CD4-positive, alpha-beta T cell (primary cell): ENCODE measurements at regions not wholly inside any gene's neighbourhood (a gene's known extent, or its start where the extent isn't known, plus 50 kb on each side); places are given as distances from the start of the nearest gene placed in this dataset.

Experiments used
- ATAC-seq: fragments of 200-7000 bp; cut with Tn5 transposase; one replicate; pipeline ENCODE4 v1.10.0; 2022; ENCODE audit warnings: mild to moderate bottlenecking; ENCODE audit not compliant: poor library complexity
- CTCF ChIA-PET: fragments of 350-600 bp; sonication (Branson Sonifier 250); formaldehyde crosslinking; loops from one replicate; lab custom pipeline; 2021; ENCODE audit warnings: antibody characterized with exemption, inconsistent platforms; lab: Charles Lee
- POLR2A ChIA-PET: fragments of 350-600 bp; sonication (Branson Sonifier 250); formaldehyde crosslinking; loops from one replicate; lab custom pipeline; 2021; ENCODE audit warnings: antibody characterized with exemption, inconsistent platforms; lab: Charles Lee
- DNase-seq, 14 experiments: peaks; one replicate each; pipeline ENCODE4 v3.0.0-alpha.2; 2013 to 2020; ENCODE audit warnings: mixed read lengths in 2 of 14
- H3K27ac ChIP-seq, 2 donors: one replicate each; pipeline versions ENCODE4 v1.5.1 to v1.7.0; 2013; ENCODE audit warnings: low read length in 2 of 2, low read depth in 1 of 2, mild to moderate bottlenecking in 1 of 2
- H3K27me3 ChIP-seq, 2 experiments: 1 replicate in 1 of 2; 2 replicates in 1 of 2; pipeline versions ENCODE4 v1.6.1 to v1.7.0; 2013; ENCODE audit warnings: low read length in 2 of 2, control low read depth in 1 of 2, mild to moderate bottlenecking in 1 of 2, moderate library complexity in 1 of 2; ENCODE audit not compliant: insufficient read depth in 2 of 2, control insufficient read depth in 1 of 2
- H3K36me3 ChIP-seq: one replicate; pipeline ENCODE4 v1.6.1; 2013; ENCODE audit warnings: low read length, control low read depth; ENCODE audit not compliant: insufficient read depth
- H3K4me1 ChIP-seq: one replicate; pipeline ENCODE4 v1.6.1; 2013; ENCODE audit warnings: low read length, control low read depth; ENCODE audit not compliant: insufficient read depth
- H3K4me3 ChIP-seq: one replicate; pipeline ENCODE4 v1.5.1; 2013; ENCODE audit warnings: mild to moderate bottlenecking, low read length, moderate library complexity
- H3K9me3 ChIP-seq, 2 experiments: 1 replicate in 1 of 2; 2 replicates in 1 of 2; pipeline versions ENCODE4 v1.6.1 to v1.7.0; 2013; ENCODE audit warnings: low read length in 2 of 2, mild to moderate bottlenecking in 2 of 2, control low read depth in 1 of 2, moderate library complexity in 1 of 2; ENCODE audit not compliant: control insufficient read depth in 1 of 2, insufficient read depth in 1 of 2
- H3K27ac Mint-ChIP-seq: one replicate; pipeline ENCODE4 v1.8.0; 2020; ENCODE audit warnings: mixed read lengths
- H3K27me3 Mint-ChIP-seq: one replicate; pipeline ENCODE4 v1.8.0; 2021; ENCODE audit warnings: mixed read lengths
- H3K36me3 Mint-ChIP-seq: one replicate; pipeline ENCODE4 v1.8.0; 2021; ENCODE audit warnings: low read depth, mixed read lengths
- H3K4me1 Mint-ChIP-seq: one replicate; pipeline ENCODE4 v1.8.0; 2021; ENCODE audit warnings: low read depth, mixed read lengths
- H3K4me3 Mint-ChIP-seq: one replicate; pipeline ENCODE4 v1.8.0; 2020; ENCODE audit warnings: mild to moderate bottlenecking, mixed read lengths
- H3K9me3 Mint-ChIP-seq: one replicate; pipeline ENCODE4 v1.8.0; 2020; ENCODE audit warnings: mixed read lengths
- CTCF ChIP-seq: fragments of 200-600 bp; IDR thresholded peaks from one replicate; pipeline ENCODE4 v1.8.0; 2022; ENCODE audit warnings: antibody characterized with exemption, mild to moderate bottlenecking
- intact Hi-C, 2 experiments: fragments of 100-400 bp; cut with DNase I in 1 of 2; cut with micrococcal nuclease in 1 of 2; formaldehyde crosslinking; loops; one replicate each; pipeline versions ENCODE4 v1.15.1 to v1.9.0; 2023 to 2025; cut with DNase I, micrococcal nuclease

GRCh38 chr10:3709456-3710060 is 75.5 kb downstream of the KLF6 start:
- no peaks in the 10 kb centered on the region for H3K27me3 ChIP-seq
- Mint-ChIP-seq H3K4me3 (no peak overlapping the region), H3K36me3 (no peaks in the 10 kb centered on the region), H3K9me3 (peaks cover 6% of the 10 kb centered on the region), H3K27ac (no peak overlapping the region), H3K4me1 (no peaks in the 10 kb centered on the region), H3K27me3 (no peaks in the 10 kb centered on the region)
- ATAC-seq (no peak), DNase-seq (no peak)
- intact Hi-C loops: no loop called here
- POLR2A ChIA-PET: interaction anchor here (1.2 kb wide), 1 partner anchor 76 kb away, joined by 4 read pairs; the partner anchor contains the start of gene KLF6
- H3K27ac ChIP-seq: no peak overlapping the region
- no peaks in the 10 kb centered on the region for H3K4me1 ChIP-seq
- no peaks in the 10 kb centered on the region for H3K36me3 ChIP-seq
- no peak for TF ChIP-seq CTCF
- CTCF ChIA-PET: no interaction called here
- peaks cover 0 to 12% of the 10 kb centered on the region in 2 experiments for H3K9me3 ChIP-seq
- H3K4me3 ChIP-seq: no peak overlapping the region

- ChIA-PET POLR2A (interaction anchor here (1.2 kb wide), 1 partner anchor 76 kb away, joined by 4 read pairs; the partner anchor contains the start of gene KLF6), CTCF (no interaction called here)
- Mint-ChIP-seq H3K27me3 (no peaks in the 10 kb centered on the region), H3K27ac (no peak overlapping the region), H3K36me3 (no peaks in the 10 kb centered on the region), H3K4me3 (no peak overlapping the region), H3K9me3 (peaks cover 6% of the 10 kb centered on the region), H3K4me1 (no peaks in the 10 kb centered on the region)
- Histone ChIP-seq H3K27ac (no peak overlapping the region), H3K4me3 (no peak overlapping the region), H3K27me3 (no peaks in the 10 kb centered on the region), H3K4me1 (no peaks in the 10 kb centered on the region), H3K36me3 (no peaks in the 10 kb centered on the region), H3K9me3 (peaks cover 0 to 12% of the 10 kb centered on the region in 2 experiments)
- no peak for DNase-seq
- no peak for TF ChIP-seq CTCF
- intact Hi-C loops: no loop called here
- no peak for ATAC-seq
These were observed 76.2 kb downstream of the KLF6 start for GRCh38 chr10:3708852-3709251.

- CTCF ChIA-PET: no interaction called here
These were observed 80.3 kb downstream of the KLF6 start for GRCh38 chr10:3704565-3705325.

More at GRCh38 chr10:3704565-3705325, 80.3 kb downstream of the KLF6 start:
- intact Hi-C loops: no loop called here
- no peaks in the 10 kb centered on the region for H3K9me3 Mint-ChIP-seq
- H3K4me1 Mint-ChIP-seq: no peaks in the 10 kb centered on the region
- no peaks in the 10 kb centered on the region for H3K9me3 ChIP-seq
- H3K27me3 ChIP-seq: no peaks in the 10 kb centered on the region
- no peak overlapping the region for H3K4me3 Mint-ChIP-seq
- H3K27ac Mint-ChIP-seq: no peak overlapping the region
- POLR2A ChIA-PET: no interaction called here
- H3K27me3 Mint-ChIP-seq: no peaks in the 10 kb centered on the region
- no peak overlapping the region for H3K4me3 ChIP-seq
- no peaks in the 10 kb centered on the region for H3K36me3 ChIP-seq
- TF ChIP-seq CTCF: no peak
- no peak for DNase-seq
- H3K36me3 Mint-ChIP-seq: no peaks in the 10 kb centered on the region
- H3K4me1 ChIP-seq: no peaks in the 10 kb centered on the region
- ATAC-seq: no peak
- no peak overlapping the region for H3K27ac ChIP-seq
